CD4-positive, alpha-beta T cell treated with Interleukin-10 for 1 hour (primary cell): ENCODE measurements at regions not wholly inside any gene's neighbourhood (a gene's known extent, or its start where the extent isn't known, plus 50 kb on each side); places are given as distances from the start of the nearest gene placed in this dataset.
"Not testable (repeated sequence)": the region's sequence is repeated elsewhere in the genome, so short reads cannot be mapped to it uniquely, and the experiment has no call there.

Experiments used
- DNase-seq: peaks from one replicate; pipeline ENCODE4 v3.0.0-alpha.2; 2020

GRCh38 chr4:186481998-186482790, 73.2 kb downstream of the MTNR1A start:
- no peak for DNase-seq

- no peak for DNase-seq
These were observed 80.2 kb downstream of the MTNR1A start for GRCh38 chr4:186475202-186475601.

GRCh38 chr4:186473933-186474332, 81.4 kb downstream of the MTNR1A start:
- no peak for DNase-seq

- no peak for DNase-seq
These were observed 82.4 kb downstream of the MTNR1A start for GRCh38 chr4:186472948-186473347.

GRCh38 chr4:186471441-186471840, 83.9 kb downstream of the MTNR1A start:
- no peak for DNase-seq

- no peak for DNase-seq
These were observed 97.3 kb downstream of the MTNR1A start for GRCh38 chr4:186458050-186458449.

- no peak for DNase-seq
These were observed 103.4 kb downstream of the MTNR1A start for GRCh38 chr4:186451982-186452381.

- DNase-seq = no peak
These were observed 105.4 kb downstream of the MTNR1A start for GRCh38 chr4:186449954-186450353.

GRCh38 chr4:186445040-186445439, 110.3 kb downstream of the MTNR1A start:
- DNase-seq = no peak

- no peak for DNase-seq
These were observed 113.9 kb downstream of the MTNR1A start for GRCh38 chr4:186441502-186441901.

GRCh38 chr4:186428481-186428880, 126.9 kb downstream of the MTNR1A start:
- no peak for DNase-seq

- no peak for DNase-seq
These were observed 130.6 kb downstream of the MTNR1A start for GRCh38 chr4:186424745-186425144.

- DNase-seq = no peak
These were observed 133.1 kb downstream of the MTNR1A start for GRCh38 chr4:186422296-186422695.

GRCh38 chr4:186416451-186417060, 138.8 kb downstream of the MTNR1A start:
- DNase-seq = no peak

GRCh38 chr4:186414390-186414789, 141.0 kb downstream of the MTNR1A start:
- DNase-seq = no peak

GRCh38 chr4:186405957-186406356, 140.0 kb downstream of the F11 start:
- no peak for DNase-seq

- DNase-seq = no peak
These were observed 138.7 kb downstream of the F11 start for GRCh38 chr4:186404562-186405134.

GRCh38 chr4:186400676-186401075, 134.7 kb downstream of the F11 start:
- DNase-seq = no peak

- no peak for DNase-seq
These were observed 126.0 kb downstream of the F11 start for GRCh38 chr4:186392017-186392416.

- peak; percentile 3 for DNase-seq
These were observed 118.3 kb downstream of the F11 start for GRCh38 chr4:186384328-186384727.

- no peak for DNase-seq
These were observed 102.3 kb downstream of the F11 start for GRCh38 chr4:186368281-186368680.

GRCh38 chr4:186366326-186366725, 100.3 kb downstream of the F11 start:
- no peak for DNase-seq

GRCh38 chr4:186363038-186363437, 97.0 kb downstream of the F11 start:
- not testable (repeated sequence) for DNase-seq

GRCh38 chr4:186360551-186360950, 94.6 kb downstream of the F11 start:
- no peak for DNase-seq
